Neural crest cell (in vitro differentiated cells): ENCODE measurements at regions not wholly inside any gene's neighbourhood (a gene's known extent, or its start where the extent isn't known, plus 50 kb on each side); places are given as distances from the start of the nearest gene placed in this dataset.

ENCODE experiments used
- DNase-seq: peaks from one replicate; pipeline ENCODE4 v3.0.0; 2021; ENCODE audit warnings: low read depth, mixed read lengths, low spot score
- H3K27ac Mint-ChIP-seq: one replicate; pipeline ENCODE4 v1.8.0; 2021; ENCODE audit warnings: mild to moderate bottlenecking, mixed read lengths; ENCODE audit not compliant: unreplicated experiment
- H3K27me3 Mint-ChIP-seq: 2 replicates; pipeline ENCODE4 v1.8.0; 2021; ENCODE audit warnings: low read depth, mild to moderate bottlenecking, mixed read lengths
- H3K36me3 Mint-ChIP-seq: 2 replicates; pipeline ENCODE4 v1.8.0; 2021; ENCODE audit warnings: low read depth, mild to moderate bottlenecking, mixed read lengths
- H3K4me1 Mint-ChIP-seq: 2 replicates; pipeline ENCODE4 v1.8.0; 2021; ENCODE audit warnings: mixed read lengths
- H3K4me3 Mint-ChIP-seq: one replicate; pipeline ENCODE4 v1.8.0; 2021; ENCODE audit warnings: mild to moderate bottlenecking, mixed read lengths
- H3K9me3 Mint-ChIP-seq: 2 replicates; pipeline ENCODE4 v1.8.0; 2021; ENCODE audit warnings: mixed read lengths
- CTCF ChIP-seq: fragments of 200-600 bp; sonication (generic); conservative IDR thresholded peaks from 2 replicates; pipeline ENCODE4 v1.5.0; 2021; ENCODE audit warnings: antibody characterized with exemption, mild to moderate bottlenecking

- no peak overlapping the region for H3K27ac Mint-ChIP-seq
These were observed 957.5 kb downstream of the SLC6A15 start for GRCh38 chr12:83954956-83955601.

GRCh38 chr12:83954071-83954789 is 958.4 kb downstream of the SLC6A15 start:
- Mint-ChIP-seq H3K27ac (no peak overlapping the region), H3K27me3 (no peaks in the 10 kb centered on the region), H3K9me3 (peaks cover 2% of the 10 kb centered on the region), H3K4me1 (peaks cover 4% of the 10 kb centered on the region), H3K4me3 (no peak overlapping the region), H3K36me3 (no peaks in the 10 kb centered on the region)
- no peak for TF ChIP-seq CTCF
- DNase-seq: no peak

More at GRCh38 chr12:83954956-83955601, 957.5 kb downstream of the SLC6A15 start:
- H3K9me3 Mint-ChIP-seq: peaks cover 2% of the 10 kb centered on the region
- H3K36me3 Mint-ChIP-seq: no peaks in the 10 kb centered on the region
- no peak for DNase-seq
- H3K27me3 Mint-ChIP-seq: no peaks in the 10 kb centered on the region
- no peak for TF ChIP-seq CTCF
- no peak overlapping the region for H3K4me3 Mint-ChIP-seq
- H3K4me1 Mint-ChIP-seq: peaks cover 4% of the 10 kb centered on the region

- Mint-ChIP-seq H3K27me3 (no peaks in the 10 kb centered on the region), H3K36me3 (no peaks in the 10 kb centered on the region), H3K4me3 (no peak overlapping the region), H3K4me1 (no peaks in the 10 kb centered on the region), H3K9me3 (peaks cover 4% of the 10 kb centered on the region), H3K27ac (no peak overlapping the region)
- no peak for DNase-seq
- TF ChIP-seq CTCF: no peak
These were observed 966.7 kb downstream of the SLC6A15 start for GRCh38 chr12:83945871-83946270.

- Mint-ChIP-seq H3K4me1 (no peaks in the 10 kb centered on the region), H3K27ac (no peak overlapping the region), H3K4me3 (no peak overlapping the region), H3K36me3 (no peaks in the 10 kb centered on the region), H3K9me3 (peaks cover 4% of the 10 kb centered on the region), H3K27me3 (no peaks in the 10 kb centered on the region)
- no peak for TF ChIP-seq CTCF
- no peak for DNase-seq
These were observed 972.9 kb downstream of the SLC6A15 start for GRCh38 chr12:83939718-83940117.

GRCh38 chr12:83933615-83934014 is 979.0 kb downstream of the SLC6A15 start:
- H3K27ac Mint-ChIP-seq: no peak overlapping the region
- H3K27me3 Mint-ChIP-seq: no peaks in the 10 kb centered on the region
- no peak for TF ChIP-seq CTCF
- H3K4me3 Mint-ChIP-seq: no peak overlapping the region
- DNase-seq: no peak
- no peaks in the 10 kb centered on the region for H3K4me1 Mint-ChIP-seq
- H3K9me3 Mint-ChIP-seq: peaks cover 3% of the 10 kb centered on the region
- H3K36me3 Mint-ChIP-seq: no peaks in the 10 kb centered on the region
